ENCODE measurements at regions not wholly inside any gene's neighbourhood (a gene's known extent, or its start where the extent isn't known, plus 50 kb on each side); places are given as distances from the start of the nearest gene placed in this dataset.

DNA sequence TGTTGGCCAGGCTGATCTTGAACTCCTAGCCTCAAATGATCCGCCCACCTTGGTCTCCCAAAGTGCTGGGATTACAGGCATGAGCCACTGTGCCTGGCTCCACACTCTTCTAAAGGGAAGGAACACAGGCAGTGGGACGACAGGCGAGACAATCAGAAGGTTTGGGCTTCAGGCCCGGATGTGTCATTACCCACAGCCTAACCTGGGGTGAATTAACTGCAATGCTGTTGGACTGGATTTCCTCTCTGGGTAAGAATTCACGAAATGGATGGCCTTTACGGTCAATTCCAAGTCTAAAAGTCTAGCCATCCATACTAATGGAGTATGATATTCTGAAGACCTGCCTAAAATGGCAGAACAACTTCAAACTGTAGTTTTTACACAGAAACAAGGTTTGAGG lies 83.7 kb upstream of the CCDC28A start:
- Histone ChIP-seq H3K79me2 (ENCODE audit: control insufficient read depth, insufficient read depth, low read length, poor library complexity) (peaks cover 15% of the 10 kb centered on the region), H3K27me3 (ENCODE audit: insufficient read depth, low read length) (no peaks in the 10 kb centered on the region), H2AFZ (ENCODE audit: insufficient read depth, low read length, poor library complexity) (no peak overlapping the region), H3K9ac (ENCODE audit: low read length) (no peak overlapping the region), H2BK120ac (ENCODE audit: insufficient read depth, low read length, poor library complexity) (no peak overlapping the region), H3K4ac (ENCODE audit: low read depth, low read length) (no peak overlapping the region), H3K4me3 (ENCODE audit: low read depth, low read length) (no peak overlapping the region), H3K4me1 (ENCODE audit: control insufficient read depth in 1 of 2, insufficient read depth in 2 of 2, low read length in 2 of 2) (peaks cover 8 to 11% of the 10 kb centered on the region in 2 experiments), H4K8ac (ENCODE audit: low read depth, low read length) (no peak overlapping the region), H2BK5ac (ENCODE audit: low read depth, low read length, poor library complexity) (no peak overlapping the region), H3K14ac (ENCODE audit: low read length) (no peak overlapping the region), H3K9me3 (ENCODE audit: insufficient read depth, low read depth, low read length) (no peaks in the 10 kb centered on the region), H2BK12ac (ENCODE audit: low read length) (no peak overlapping the region), H2AK5ac (ENCODE audit: low read length) (no peak overlapping the region), H3K79me1 (ENCODE audit: low read length) (peaks cover 18% of the 10 kb centered on the region), H3K23ac (ENCODE audit: low read length) (no peak overlapping the region), H3K36me3 (ENCODE audit: control insufficient read depth in 1 of 2, insufficient read depth in 2 of 2, low read length in 2 of 2) (no peaks in the 10 kb centered on the region), H4K91ac (ENCODE audit: low read depth, low read length) (no peak overlapping the region), H3K4me2 (ENCODE audit: low read length) (no peak overlapping the region), H4K12ac (ENCODE audit: low read depth, low read length) (no peak overlapping the region), H3K18ac (ENCODE audit: low read length) (no peak overlapping the region), H3K27ac (ENCODE audit: low read depth, low read length) (no peak overlapping the region)
- peak; percentile 46 to 75 for DNase-seq
- no CpG with 5 or more reads among the region's 6 CpGs for WGBS (ENCODE audit: extremely low coverage, insufficient coverage, insufficient read length)

DNA sequence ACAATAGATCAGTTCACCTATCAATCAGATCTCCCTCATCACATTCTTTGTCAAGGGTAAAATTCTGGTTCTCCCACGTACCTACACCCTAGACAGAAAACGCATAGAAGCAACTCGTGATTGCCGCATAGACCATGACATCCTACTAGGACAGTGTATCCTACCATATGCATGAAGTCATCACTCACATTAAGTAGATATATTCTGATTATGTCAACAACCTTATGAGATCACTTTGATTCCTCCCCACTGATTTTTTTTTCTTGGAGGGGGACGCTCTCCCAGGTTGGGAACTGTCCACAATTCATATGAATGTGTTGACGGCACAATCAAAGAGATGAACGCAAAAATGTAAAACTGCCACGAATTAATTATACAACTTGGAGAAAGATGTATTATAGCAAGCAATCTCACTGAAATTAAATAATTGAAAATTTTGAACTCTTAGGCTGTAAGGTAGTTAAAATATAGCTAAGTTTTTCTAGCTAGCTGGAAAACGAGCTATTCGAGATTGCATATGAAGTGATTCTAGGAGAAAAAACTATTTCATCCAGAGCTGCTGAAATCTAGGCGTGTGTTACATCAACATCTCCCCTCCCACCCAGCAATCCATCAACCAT lies 82.5 kb upstream of the CCDC28A start:
- Histone ChIP-seq H2AFZ (ENCODE audit: insufficient read depth, low read length, poor library complexity) (no peak overlapping the region), H3K18ac (ENCODE audit: low read length) (no peak overlapping the region), H3K27ac (ENCODE audit: low read depth, low read length) (peak overlapping the region; percentile 88), H3K79me1 (ENCODE audit: low read length) (peaks cover 18% of the 10 kb centered on the region), H2AK5ac (ENCODE audit: low read length) (no peak overlapping the region), H3K14ac (ENCODE audit: low read length) (no peak overlapping the region), H3K23ac (ENCODE audit: low read length) (no peak overlapping the region), H4K8ac (ENCODE audit: low read depth, low read length) (no peak overlapping the region), H2BK12ac (ENCODE audit: low read length) (no peak overlapping the region), H3K27me3 (ENCODE audit: insufficient read depth, low read length) (no peaks in the 10 kb centered on the region), H3K4me1 (ENCODE audit: control insufficient read depth in 1 of 2, insufficient read depth in 2 of 2, low read length in 2 of 2) (peaks cover 8 to 11% of the 10 kb centered on the region in 2 experiments), H4K91ac (ENCODE audit: low read depth, low read length) (no peak overlapping the region), H2BK120ac (ENCODE audit: insufficient read depth, low read length, poor library complexity) (no peak overlapping the region), H3K4ac (ENCODE audit: low read depth, low read length) (peak overlapping the region; percentile 33), H3K9me3 (ENCODE audit: insufficient read depth, low read depth, low read length) (no peaks in the 10 kb centered on the region), H3K4me2 (ENCODE audit: low read length) (peak overlapping the region; percentile 65), H3K36me3 (ENCODE audit: control insufficient read depth in 1 of 2, insufficient read depth in 2 of 2, low read length in 2 of 2) (no peaks in the 10 kb centered on the region), H2BK5ac (ENCODE audit: low read depth, low read length, poor library complexity) (peak overlapping the region; percentile 75), H4K12ac (ENCODE audit: low read depth, low read length) (no peak overlapping the region), H3K4me3 (ENCODE audit: low read depth, low read length) (no peak overlapping the region), H3K9ac (ENCODE audit: low read length) (no peak overlapping the region), H3K79me2 (ENCODE audit: control insufficient read depth, insufficient read depth, low read length, poor library complexity) (peaks cover 14% of the 10 kb centered on the region)
- DNase-seq = peak in 1 of 2 donors; percentile 20
- no CpG with 5 or more reads among the region's 11 CpGs for WGBS (ENCODE audit: extremely low coverage, insufficient coverage, insufficient read length)

DNA sequence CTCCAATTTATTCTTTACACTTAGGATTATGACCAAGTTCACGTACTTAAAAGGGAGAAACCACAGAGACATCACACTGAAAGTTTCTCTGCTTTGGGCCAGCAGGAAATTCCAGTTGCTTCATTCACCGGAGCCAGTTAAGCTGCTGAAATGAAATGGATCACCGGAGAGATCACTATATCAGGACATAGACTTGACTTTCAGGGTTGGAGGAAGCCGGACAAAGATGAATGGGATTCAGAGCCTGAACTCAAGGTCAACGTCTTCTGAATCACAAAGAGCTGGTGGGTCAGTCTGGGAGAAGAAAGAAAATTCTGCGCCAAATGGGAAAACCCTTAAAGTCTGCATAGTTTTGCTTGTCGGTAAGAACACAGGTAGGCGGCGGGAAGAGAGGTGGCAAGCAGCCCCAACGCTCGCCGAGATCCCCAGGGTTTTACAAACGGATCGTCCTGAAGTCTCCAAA lies 81.9 kb upstream of the CCDC28A start:
- peak overlapping the region; percentile 95 for H2AFZ ChIP-seq (ENCODE audit: insufficient read depth, low read length, poor library complexity)
- no peak overlapping the region for H4K12ac ChIP-seq (ENCODE audit: low read depth, low read length)
- H4K8ac ChIP-seq (ENCODE audit: low read depth, low read length) = peak overlapping the region; percentile 71
- H3K14ac ChIP-seq (ENCODE audit: low read length) = peak overlapping the region; percentile 14
- no peaks in the 10 kb centered on the region for H3K36me3 ChIP-seq (ENCODE audit: control insufficient read depth in 1 of 2, insufficient read depth in 2 of 2, low read length in 2 of 2)
- peaks cover 18% of the 10 kb centered on the region for H3K79me1 ChIP-seq (ENCODE audit: low read length)
- peak overlapping the region; percentile 80 for H2BK5ac ChIP-seq (ENCODE audit: low read depth, low read length, poor library complexity)
- no peaks in the 10 kb centered on the region for H3K9me3 ChIP-seq (ENCODE audit: insufficient read depth, low read depth, low read length)
- peak overlapping the region; percentile 88 for H3K27ac ChIP-seq (ENCODE audit: low read depth, low read length)
- peak overlapping the region; percentile 82 for H2BK120ac ChIP-seq (ENCODE audit: insufficient read depth, low read length, poor library complexity)
- H3K9ac ChIP-seq (ENCODE audit: low read length) = peak overlapping the region; percentile 42
- WGBS (ENCODE audit: extremely low coverage, insufficient coverage, insufficient read length) = no CpG with 5 or more reads among the region's 14 CpGs
- H3K79me2 ChIP-seq (ENCODE audit: control insufficient read depth, insufficient read depth, low read length, poor library complexity) = peaks cover 13% of the 10 kb centered on the region
- H3K27me3 ChIP-seq (ENCODE audit: insufficient read depth, low read length) = no peaks in the 10 kb centered on the region
- H3K4me3 ChIP-seq (ENCODE audit: low read depth, low read length) = peak overlapping the region; percentile 88
- H2BK12ac ChIP-seq (ENCODE audit: low read length) = no peak overlapping the region
- peaks cover 8 to 11% of the 10 kb centered on the region in 2 experiments for H3K4me1 ChIP-seq (ENCODE audit: control insufficient read depth in 1 of 2, insufficient read depth in 2 of 2, low read length in 2 of 2)
- peak; percentile 36 to 57 for DNase-seq
- no peak overlapping the region for H2AK5ac ChIP-seq (ENCODE audit: low read length)
- H4K91ac ChIP-seq (ENCODE audit: low read depth, low read length) = peak overlapping the region; percentile 93
- peak overlapping the region; percentile 65 for H3K4me2 ChIP-seq (ENCODE audit: low read length)
- H3K18ac ChIP-seq (ENCODE audit: low read length) = no peak overlapping the region
- peak overlapping the region; percentile 65 for H3K4ac ChIP-seq (ENCODE audit: low read depth, low read length)
- H3K23ac ChIP-seq (ENCODE audit: low read length) = no peak overlapping the region

DNA sequence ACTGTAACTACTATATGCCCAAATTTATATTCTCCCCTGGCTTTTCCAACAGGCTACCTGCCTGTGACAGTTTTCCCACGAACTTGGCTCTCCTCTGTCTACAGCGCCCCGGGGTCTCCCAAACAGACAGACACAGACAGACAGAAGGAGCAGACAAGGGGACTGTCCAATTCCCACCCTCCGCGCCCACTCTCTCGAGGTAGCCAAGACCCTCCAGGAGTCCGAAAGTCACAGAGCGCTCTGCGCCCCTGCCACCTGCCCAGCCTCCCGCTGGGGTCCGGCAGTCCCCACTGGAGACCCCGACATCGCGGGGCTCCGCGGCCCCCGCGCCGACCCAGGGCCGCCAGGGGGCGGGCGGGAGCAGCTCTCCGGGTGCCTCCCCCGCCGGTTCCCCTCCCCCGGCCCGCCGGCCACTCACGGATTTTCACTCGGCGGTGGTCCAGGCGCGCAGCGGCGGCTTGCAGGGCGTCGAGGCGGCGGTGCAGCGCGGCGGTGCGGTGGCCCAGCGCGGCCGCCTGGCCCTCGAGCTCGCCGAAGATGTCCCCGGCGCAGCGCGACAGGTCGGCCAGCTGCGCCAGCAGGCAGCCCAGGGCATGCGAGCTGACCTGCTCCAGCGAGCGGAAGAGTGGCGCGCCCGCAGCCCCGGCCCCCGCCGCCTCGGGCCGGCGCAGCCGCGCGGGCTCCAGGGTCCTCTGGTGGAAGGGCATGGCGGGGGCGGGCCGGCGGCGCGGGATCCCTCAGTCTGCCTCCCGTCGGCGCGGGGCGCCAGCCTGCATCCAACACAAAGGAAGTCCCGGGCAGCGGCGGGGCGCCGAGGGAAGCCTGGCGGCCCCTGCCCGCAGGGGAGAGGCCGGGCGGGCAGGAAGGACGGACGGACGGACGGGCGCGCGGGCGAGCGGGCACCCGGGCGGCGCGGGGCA lies 81.3 kb upstream of the CCDC28A start:
- no CpG with 5 or more reads among the region's 103 CpGs for WGBS (ENCODE audit: extremely low coverage, insufficient coverage, insufficient read length)
- H4K12ac ChIP-seq (ENCODE audit: low read depth, low read length) = peak overlapping the region; percentile 85

More for the DNA sequence above, 81.3 kb upstream of the CCDC28A start:
- Histone ChIP-seq H3K4me3 (ENCODE audit: low read depth, low read length) (peak overlapping the region; percentile 88), H3K79me2 (ENCODE audit: control insufficient read depth, insufficient read depth, low read length, poor library complexity) (peaks cover 13% of the 10 kb centered on the region), H2BK120ac (ENCODE audit: insufficient read depth, low read length, poor library complexity) (peak overlapping the region; percentile 90), H2BK12ac (ENCODE audit: low read length) (peak overlapping the region; percentile 70), H3K27ac (ENCODE audit: low read depth, low read length) (peak overlapping the region; percentile 88), H2AFZ (ENCODE audit: insufficient read depth, low read length, poor library complexity) (peak overlapping the region; percentile 95), H3K36me3 (ENCODE audit: control insufficient read depth in 1 of 2, insufficient read depth in 2 of 2, low read length in 2 of 2) (no peaks in the 10 kb centered on the region), H3K9ac (ENCODE audit: low read length) (peak overlapping the region; percentile 63), H3K14ac (ENCODE audit: low read length) (peak overlapping the region; percentile 98), H2BK5ac (ENCODE audit: low read depth, low read length, poor library complexity) (peak overlapping the region; percentile 87), H3K79me1 (ENCODE audit: low read length) (peaks cover 18% of the 10 kb centered on the region), H3K4me2 (ENCODE audit: low read length) (peak overlapping the region; percentile 65), H3K4me1 (ENCODE audit: control insufficient read depth in 1 of 2, insufficient read depth in 2 of 2, low read length in 2 of 2) (peaks cover 8 to 11% of the 10 kb centered on the region in 2 experiments), H3K27me3 (ENCODE audit: insufficient read depth, low read length) (no peaks in the 10 kb centered on the region), H3K23ac (ENCODE audit: low read length) (no peak overlapping the region), H4K8ac (ENCODE audit: low read depth, low read length) (peak overlapping the region; percentile 95), H3K9me3 (ENCODE audit: insufficient read depth, low read depth, low read length) (no peaks in the 10 kb centered on the region), H3K4ac (ENCODE audit: low read depth, low read length) (peak overlapping the region; percentile 89), H4K91ac (ENCODE audit: low read depth, low read length) (peak overlapping the region; percentile 93), H2AK5ac (ENCODE audit: low read length) (peak overlapping the region; percentile 11), H3K18ac (ENCODE audit: low read length) (peak overlapping the region; percentile 87)
- peak; percentile 40 to 67 for DNase-seq
